Large intestine (tissue), 3 donors: ENCODE measurements at regions not wholly inside any gene's neighbourhood (a gene's known extent, or its start where the extent isn't known, plus 50 kb on each side); places are given as distances from the start of the nearest gene placed in this dataset.

ENCODE experiments used
- DNase-seq, 2 donors: peaks; one replicate each; pipeline versions ENCODE4 v3.0.0 to v3.0.0-alpha.2; 2013
- H3K27ac ChIP-seq: one replicate; pipeline ENCODE4 v1.5.1; 2013; ENCODE audit warnings: low read length
- H3K27me3 ChIP-seq: 2 replicates; pipeline ENCODE4 v1.6.1; 2013; ENCODE audit warnings: low read length; ENCODE audit not compliant: control insufficient read depth, insufficient read depth
- H3K36me3 ChIP-seq: 2 replicates; pipeline ENCODE4 v1.6.1; 2013; ENCODE audit warnings: low read length; ENCODE audit not compliant: control insufficient read depth, insufficient read depth
- H3K4me1 ChIP-seq: one replicate; pipeline ENCODE4 v1.6.1; 2013; ENCODE audit warnings: low read length; ENCODE audit not compliant: control insufficient read depth, insufficient read depth
- H3K4me3 ChIP-seq: one replicate; pipeline ENCODE4 v1.5.1; 2013; ENCODE audit warnings: low read length
- H3K9me3 ChIP-seq: one replicate; pipeline ENCODE4 v1.6.1; 2013; ENCODE audit warnings: mild to moderate bottlenecking, low read depth, low read length, moderate library complexity; ENCODE audit not compliant: control insufficient read depth
- WGBS: methylation state at CpG from one replicate; pipeline ENCODE4 v1.1.5; 2013; ENCODE audit warnings: low lambda C conversion rate; ENCODE audit not compliant: insufficient coverage; 5-methylcytosine and 5-hydroxymethylcytosine counted together

GRCh38 chr9:117970276-117971050 lies 266.3 kb downstream of the TLR4 start:
- no peaks in the 10 kb centered on the region for H3K9me3 ChIP-seq
- 80% methylated on average over 1 of the region's 7 CpGs for WGBS
- DNase-seq: no peak
- no peak overlapping the region for H3K4me3 ChIP-seq
- no peaks in the 10 kb centered on the region for H3K27me3 ChIP-seq
- H3K36me3 ChIP-seq: no peaks in the 10 kb centered on the region
- no peak overlapping the region for H3K27ac ChIP-seq
- no peaks in the 10 kb centered on the region for H3K4me1 ChIP-seq

- DNase-seq: no peak
- H3K36me3 ChIP-seq: no peaks in the 10 kb centered on the region
- WGBS: 60% methylated on average over 1 of the region's 3 CpGs
- H3K27me3 ChIP-seq: no peaks in the 10 kb centered on the region
- no peaks in the 10 kb centered on the region for H3K9me3 ChIP-seq
- H3K4me3 ChIP-seq: no peak overlapping the region
- H3K4me1 ChIP-seq: no peaks in the 10 kb centered on the region
- H3K27ac ChIP-seq: no peak overlapping the region
Measured at GRCh38 chr9:117974108-117974507, 269.9 kb downstream of the TLR4 start.

GRCh38 chr9:117979914-117980313 lies 275.7 kb downstream of the TLR4 start:
- no peak for DNase-seq
- Histone ChIP-seq H3K4me3 (no peak overlapping the region), H3K9me3 (no peaks in the 10 kb centered on the region), H3K4me1 (no peaks in the 10 kb centered on the region), H3K36me3 (no peaks in the 10 kb centered on the region), H3K27ac (no peak overlapping the region), H3K27me3 (no peaks in the 10 kb centered on the region)
- WGBS: 100% methylated on average over 1 of the region's 2 CpGs

- H3K4me1 ChIP-seq: no peaks in the 10 kb centered on the region
Measured at GRCh38 chr9:117987945-117988344, 283.7 kb downstream of the TLR4 start.

GRCh38 chr9:117992006-117992405 lies 287.8 kb downstream of the TLR4 start:
- Histone ChIP-seq H3K36me3 (no peaks in the 10 kb centered on the region), H3K4me1 (no peaks in the 10 kb centered on the region), H3K27ac (no peak overlapping the region), H3K9me3 (no peaks in the 10 kb centered on the region), H3K4me3 (no peak overlapping the region), H3K27me3 (no peaks in the 10 kb centered on the region)
- WGBS: no CpG with 5 or more reads among the region's 6 CpGs
- DNase-seq: no peak

More at GRCh38 chr9:117987945-117988344, 283.7 kb downstream of the TLR4 start:
- no peak for DNase-seq
- Histone ChIP-seq H3K27ac (no peak overlapping the region), H3K9me3 (no peaks in the 10 kb centered on the region), H3K27me3 (no peaks in the 10 kb centered on the region), H3K4me3 (no peak overlapping the region), H3K36me3 (no peaks in the 10 kb centered on the region)

GRCh38 chr9:118000581-118000980 lies 296.4 kb downstream of the TLR4 start:
- DNase-seq: no peak
- Histone ChIP-seq H3K4me1 (no peaks in the 10 kb centered on the region), H3K27me3 (no peaks in the 10 kb centered on the region), H3K4me3 (no peak overlapping the region), H3K27ac (no peak overlapping the region), H3K36me3 (no peaks in the 10 kb centered on the region), H3K9me3 (no peaks in the 10 kb centered on the region)
- WGBS: 92% methylated on average over 2 of the region's 3 CpGs

GRCh38 chr9:118003240-118003639 lies 299.0 kb downstream of the TLR4 start:
- H3K27ac ChIP-seq: no peak overlapping the region
- no peaks in the 10 kb centered on the region for H3K27me3 ChIP-seq
- 50% methylated on average over 3 of the region's 3 CpGs for WGBS

GRCh38 chr9:118008246-118008645 lies 304.0 kb downstream of the TLR4 start:
- no peaks in the 10 kb centered on the region for H3K27me3 ChIP-seq
- no peaks in the 10 kb centered on the region for H3K4me1 ChIP-seq
- H3K4me3 ChIP-seq: no peak overlapping the region
- H3K36me3 ChIP-seq: no peaks in the 10 kb centered on the region
- no peaks in the 10 kb centered on the region for H3K9me3 ChIP-seq
- DNase-seq: no peak
- WGBS: 100% methylated on average over 2 of the region's 4 CpGs
- H3K27ac ChIP-seq: no peak overlapping the region

More at GRCh38 chr9:118003240-118003639, 299.0 kb downstream of the TLR4 start:
- H3K9me3 ChIP-seq: no peaks in the 10 kb centered on the region
- no peak overlapping the region for H3K4me3 ChIP-seq
- no peak for DNase-seq
- no peaks in the 10 kb centered on the region for H3K36me3 ChIP-seq
- no peaks in the 10 kb centered on the region for H3K4me1 ChIP-seq

GRCh38 chr9:118009614-118010013 lies 305.4 kb downstream of the TLR4 start:
- Histone ChIP-seq H3K27ac (no peak overlapping the region), H3K9me3 (no peaks in the 10 kb centered on the region), H3K36me3 (no peaks in the 10 kb centered on the region), H3K27me3 (no peaks in the 10 kb centered on the region), H3K4me3 (no peak overlapping the region), H3K4me1 (no peaks in the 10 kb centered on the region)
- no peak for DNase-seq

GRCh38 chr9:118017607-118018122 lies 313.5 kb downstream of the TLR4 start:
- WGBS: no CpG with 5 or more reads among the region's 2 CpGs
- no peaks in the 10 kb centered on the region for H3K27me3 ChIP-seq
- no peak for DNase-seq

GRCh38 chr9:118023644-118024043 lies 319.4 kb downstream of the TLR4 start:
- Histone ChIP-seq H3K27me3 (no peaks in the 10 kb centered on the region), H3K36me3 (no peaks in the 10 kb centered on the region), H3K9me3 (no peaks in the 10 kb centered on the region), H3K4me1 (no peaks in the 10 kb centered on the region), H3K27ac (no peak overlapping the region), H3K4me3 (no peak overlapping the region)
- DNase-seq: no peak
- WGBS: no CpG with 5 or more reads among the region's 2 CpGs

More at GRCh38 chr9:118017607-118018122, 313.5 kb downstream of the TLR4 start:
- no peaks in the 10 kb centered on the region for H3K4me1 ChIP-seq
- H3K27ac ChIP-seq: no peak overlapping the region
- H3K4me3 ChIP-seq: no peak overlapping the region
- H3K9me3 ChIP-seq: peaks cover 6% of the 10 kb centered on the region
- H3K36me3 ChIP-seq: no peaks in the 10 kb centered on the region
